GM12872 (cell line): ENCODE measurements at regions not wholly inside any gene's neighbourhood (a gene's known extent, or its start where the extent isn't known, plus 50 kb on each side); places are given as distances from the start of the nearest gene placed in this dataset.

Experiments
- CTCF ChIP-seq: IDR thresholded peaks from 3 replicates; pipeline ENCODE4 v1.5.1; 2011; ENCODE audit warnings: low read depth, mild to moderate bottlenecking, low read length, moderate library complexity; ENCODE audit not compliant: insufficient read depth

GRCh38 chr18:27478459-27478858 lies 293.4 kb upstream of the CHST9 start:
- TF ChIP-seq CTCF: no peak

- TF ChIP-seq CTCF: no peak
These were observed 288.2 kb upstream of the CHST9 start for GRCh38 chr18:27473318-27473717.

GRCh38 chr18:27467073-27467472 lies 282.0 kb upstream of the CHST9 start:
- no peak for TF ChIP-seq CTCF

GRCh38 chr18:27461957-27462356 lies 276.8 kb upstream of the CHST9 start:
- TF ChIP-seq CTCF: no peak

GRCh38 chr18:27449104-27449503 lies 264.0 kb upstream of the CHST9 start:
- TF ChIP-seq CTCF: no peak

DNA sequence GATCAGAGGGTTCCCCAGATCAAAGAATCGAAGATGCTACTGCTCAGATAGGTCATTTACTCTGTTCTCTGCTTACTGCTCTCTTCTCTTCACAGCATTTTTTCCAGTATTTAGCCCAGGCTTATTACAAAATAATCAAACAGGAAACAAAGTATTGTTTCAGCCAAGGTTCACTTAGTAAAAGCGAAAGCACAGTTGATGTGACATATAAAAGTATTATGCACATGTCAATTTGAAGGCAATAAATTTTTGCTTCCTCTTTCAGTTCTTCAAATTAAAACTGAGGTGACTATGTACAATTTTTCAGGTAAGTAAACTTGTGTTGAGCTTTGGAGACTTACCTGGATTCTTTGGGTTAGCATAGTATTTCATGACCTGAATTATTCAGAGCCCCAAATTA lies 262.8 kb upstream of the CHST9 start:
- TF ChIP-seq CTCF: no peak

- TF ChIP-seq CTCF: no peak
These were observed 262.4 kb upstream of the CHST9 start for GRCh38 chr18:27447451-27447881.

GRCh38 chr18:27430595-27430994 lies 245.5 kb upstream of the CHST9 start:
- no peak for TF ChIP-seq CTCF
